ENCODE measurements at regions not wholly inside any gene's neighbourhood (a gene's known extent, or its start where the extent isn't known, plus 50 kb on each side); places are given as distances from the start of the nearest gene placed in this dataset.
"Not testable (repeated sequence)": the region's sequence is repeated elsewhere in the genome, so short reads cannot be mapped to it uniquely, and the experiment has no call there.

- no peak for DNase-seq
Measured at GRCh38 chr1:208475449-208475848, 231.3 kb upstream of the PLXNA2 start.

GRCh38 chr1:208475951-208476845, 232.0 kb upstream of the PLXNA2 start:
- DNase-seq = no peak

GRCh38 chr1:208476846-208477170, 232.6 kb upstream of the PLXNA2 start:
- DNase-seq = no peak

- no peak for DNase-seq
Measured at GRCh38 chr1:208479435-208479834, 235.3 kb upstream of the PLXNA2 start.

GRCh38 chr1:208485512-208485911, 241.3 kb upstream of the PLXNA2 start:
- DNase-seq = no peak

GRCh38 chr1:208486677-208487076, 242.5 kb upstream of the PLXNA2 start:
- no peak for DNase-seq

GRCh38 chr1:208488432-208488831, 244.2 kb upstream of the PLXNA2 start:
- not testable (repeated sequence) for DNase-seq

- DNase-seq = no peak
Measured at GRCh38 chr1:208496467-208497371, 252.5 kb upstream of the PLXNA2 start.

- DNase-seq = no peak
Measured at GRCh38 chr1:208497866-208498541, 253.8 kb upstream of the PLXNA2 start.

- DNase-seq = no peak
Measured at GRCh38 chr1:208499026-208499425, 254.8 kb upstream of the PLXNA2 start.

GRCh38 chr1:208499601-208500000, 255.4 kb upstream of the PLXNA2 start:
- no peak for DNase-seq

- DNase-seq = no peak
Measured at GRCh38 chr1:208500375-208500774, 256.2 kb upstream of the PLXNA2 start.

- no peak for DNase-seq
Measured at GRCh38 chr1:208501542-208501941, 257.4 kb upstream of the PLXNA2 start.

GRCh38 chr1:208503787-208504186, 259.6 kb upstream of the PLXNA2 start:
- DNase-seq = no peak

GRCh38 chr1:208506812-208507211, 262.6 kb upstream of the PLXNA2 start:
- no peak for DNase-seq

- DNase-seq = no peak
Measured at GRCh38 chr1:208509072-208509471, 264.9 kb upstream of the PLXNA2 start.

GRCh38 chr1:208510192-208510952, 266.2 kb upstream of the PLXNA2 start:
- DNase-seq = no peak

GRCh38 chr1:208511242-208511860, 267.2 kb upstream of the PLXNA2 start:
- DNase-seq = no peak

GRCh38 chr1:208513799-208514198, 269.6 kb upstream of the PLXNA2 start:
- DNase-seq = no peak

- DNase-seq = no peak
Measured at GRCh38 chr1:208515129-208515528, 270.9 kb upstream of the PLXNA2 start.

GRCh38 chr1:208516780-208517179, 272.6 kb upstream of the PLXNA2 start:
- DNase-seq = no peak

All from NCI-H2081 treated with DMSO at 0.1 percent for 48 hours (cell line).